Choroid plexus epithelial cell (primary cell): ENCODE measurements at regions not wholly inside any gene's neighbourhood (a gene's known extent, or its start where the extent isn't known, plus 50 kb on each side); places are given as distances from the start of the nearest gene placed in this dataset.
"Not testable (repeated sequence)": the region's sequence is repeated elsewhere in the genome, so short reads cannot be mapped to it uniquely, and the experiment has no call there.

ENCODE experiments used
- DNase-seq: peaks from one replicate; pipeline ENCODE4 v3.0.0-alpha.2; 2010; ENCODE audit warnings: low read depth
- H3K4me3 ChIP-seq: 2 replicates; pipeline ENCODE4 v1.5.1; 2011; ENCODE audit warnings: low read depth, mild to moderate bottlenecking, control low read depth, low read length, moderate library complexity
- CTCF ChIP-seq: conservative IDR thresholded peaks from 2 replicates; pipeline ENCODE4 v1.5.1; 2011; ENCODE audit warnings: low read depth, mild to moderate bottlenecking, control low read depth, inconsistent platforms, low read length, moderate library complexity

- no peak overlapping the region for H3K4me3 ChIP-seq
- DNase-seq = no peak
- no peak for TF ChIP-seq CTCF
Observed at GRCh38 chr7:69213878-69214277, 384.4 kb upstream of the AUTS2 start.

- not testable (repeated sequence) for DNase-seq, H3K4me3 ChIP-seq
Observed at GRCh38 chr7:69215516-69215915, 382.8 kb upstream of the AUTS2 start.

GRCh38 chr7:69217516-69218350 lies 380.5 kb upstream of the AUTS2 start:
- DNase-seq = no peak
- TF ChIP-seq CTCF = no peak
- no peak overlapping the region for H3K4me3 ChIP-seq

- TF ChIP-seq CTCF = no peak
- DNase-seq = no peak
- no peak overlapping the region for H3K4me3 ChIP-seq
Observed at GRCh38 chr7:69218576-69218975, 379.7 kb upstream of the AUTS2 start.

- no peak overlapping the region for H3K4me3 ChIP-seq
- no peak for TF ChIP-seq CTCF
- DNase-seq = no peak
Observed at GRCh38 chr7:69219381-69219780, 378.9 kb upstream of the AUTS2 start.

GRCh38 chr7:69225259-69225943 lies 372.9 kb upstream of the AUTS2 start:
- no peak overlapping the region for H3K4me3 ChIP-seq
- no peak for TF ChIP-seq CTCF
- DNase-seq = no peak

GRCh38 chr7:69228212-69228811 lies 370.0 kb upstream of the AUTS2 start:
- TF ChIP-seq CTCF = no peak
- no peak overlapping the region for H3K4me3 ChIP-seq
- DNase-seq = no peak
